M059J (cell line): ENCODE measurements at regions not wholly inside any gene's neighbourhood (a gene's known extent, or its start where the extent isn't known, plus 50 kb on each side); places are given as distances from the start of the nearest gene placed in this dataset.

ENCODE experiments used
- DNase-seq: peaks from one replicate; pipeline ENCODE4 v3.0.0-alpha.2; 2012; ENCODE audit warnings: low read depth

- DNase-seq, result no peak
Observed at GRCh38 chr17:34776456-34777443, 184.5 kb downstream of the CCT6B start.

GRCh38 chr17:34773036-34773435 is 188.2 kb downstream of the CCT6B start:
- no peak for DNase-seq

GRCh38 chr17:34771891-34772290 is 189.4 kb downstream of the CCT6B start:
- no peak for DNase-seq

GRCh38 chr17:34770586-34770985 is 190.7 kb downstream of the CCT6B start:
- DNase-seq, result no peak

GRCh38 chr17:34769899-34770298 is 190.5 kb downstream of the TMEM132E start:
- DNase-seq, result no peak

GRCh38 chr17:34769049-34769448 is 189.7 kb downstream of the TMEM132E start:
- DNase-seq, result no peak

GRCh38 chr17:34765291-34765690 is 185.9 kb downstream of the TMEM132E start:
- DNase-seq, result no peak

- DNase-seq, result no peak
Observed at GRCh38 chr17:34764716-34765115, 185.3 kb downstream of the TMEM132E start.

GRCh38 chr17:34763728-34764665 is 184.6 kb downstream of the TMEM132E start:
- DNase-seq, result peak; percentile 85

GRCh38 chr17:34762078-34762477 is 182.7 kb downstream of the TMEM132E start:
- DNase-seq, result no peak

- no peak for DNase-seq
Observed at GRCh38 chr17:34761646-34762045, 182.3 kb downstream of the TMEM132E start.

GRCh38 chr17:34760931-34761495 is 181.6 kb downstream of the TMEM132E start:
- DNase-seq, result no peak

GRCh38 chr17:34758718-34759117 is 179.3 kb downstream of the TMEM132E start:
- peak; percentile 33 for DNase-seq

- no peak for DNase-seq
Observed at GRCh38 chr17:34758316-34758715, 178.9 kb downstream of the TMEM132E start.

GRCh38 chr17:34757611-34758010 is 178.2 kb downstream of the TMEM132E start:
- no peak for DNase-seq

- DNase-seq, result peak; percentile 25
Observed at GRCh38 chr17:34757106-34757505, 177.7 kb downstream of the TMEM132E start.

- peak; percentile 83 for DNase-seq
Observed at GRCh38 chr17:34756637-34757021, 177.2 kb downstream of the TMEM132E start.

GRCh38 chr17:34755981-34756636 is 176.7 kb downstream of the TMEM132E start:
- no peak for DNase-seq

- no peak for DNase-seq
Observed at GRCh38 chr17:34755371-34755770, 176.0 kb downstream of the TMEM132E start.

- DNase-seq, result no peak
Observed at GRCh38 chr17:34750004-34750403, 170.6 kb downstream of the TMEM132E start.

- no peak for DNase-seq
Observed at GRCh38 chr17:34741967-34742366, 162.6 kb downstream of the TMEM132E start.
